H1 (cell line): ENCODE measurements at regions not wholly inside any gene's neighbourhood (a gene's known extent, or its start where the extent isn't known, plus 50 kb on each side); places are given as distances from the start of the nearest gene placed in this dataset.
"Not testable (repeated sequence)": the region's sequence is repeated elsewhere in the genome, so short reads cannot be mapped to it uniquely, and the experiment has no call there.

Experiments used
- CTCF ChIA-PET: fragments of 300-600 bp; sonication (Branson Sonifier 250); formaldehyde crosslinking; loops from one replicate; lab custom pipeline; 2021; ENCODE audit not compliant: partially characterized antibody; lab: Charles Lee
- POLR2A ChIA-PET: fragments of 300-600 bp; sonication (Branson Sonifier 250); formaldehyde crosslinking; loops from one replicate; lab custom pipeline; 2021; ENCODE audit warnings: inconsistent platforms; ENCODE audit not compliant: partially characterized antibody; lab: Charles Lee
- DNase-seq, 2 experiments: peaks; one replicate each; pipeline versions ENCODE4 v3.0.0 to v3.0.0-alpha.2; 2010 to 2022; ENCODE audit warnings: low spot score in 2 of 2, low read depth in 1 of 2, mixed read lengths in 1 of 2
- FAIRE-seq: peaks from 2 replicates; lab custom pipeline; 2011; peaks lifted over from hg19 to GRCh38; lab: Jason Lieb, UNC
- H2AFZ ChIP-seq: 2 replicates; pipeline ENCODE4 v1.8.1; 2012; ENCODE audit warnings: low read length, inconsistent platforms
- H2AK5ac ChIP-seq: 2 replicates; pipeline ENCODE4 v1.6.1; 2013; ENCODE audit warnings: low read depth, low read length
- H2BK120ac ChIP-seq: replicated peaks from 2 replicates; pipeline ENCODE3; 2013; ENCODE audit warnings: low read depth, low read length, inconsistent platforms
- H2BK12ac ChIP-seq: 2 replicates; pipeline ENCODE4 v1.6.1; 2013; ENCODE audit warnings: low read depth, low read length
- H2BK15ac ChIP-seq: 2 replicates; pipeline ENCODE4 v1.6.1; 2013; ENCODE audit warnings: low read length
- H2BK20ac ChIP-seq: 2 replicates; pipeline ENCODE4 v1.6.1; 2013; ENCODE audit warnings: low read length
- H2BK5ac ChIP-seq: 2 replicates; pipeline ENCODE4 v1.6.1; 2013; ENCODE audit warnings: low read depth, low read length
- H3K14ac ChIP-seq: 2 replicates; pipeline ENCODE4 v1.6.1; 2013; ENCODE audit warnings: inconsistent platforms; ENCODE audit not compliant: insufficient read length
- H3K18ac ChIP-seq: 2 replicates; pipeline ENCODE4 v1.6.1; 2013; ENCODE audit warnings: low read length; ENCODE audit errors: extremely low read depth
- H3K23ac ChIP-seq: 2 replicates; pipeline ENCODE4 v1.6.1; 2013; ENCODE audit warnings: inconsistent platforms; ENCODE audit not compliant: insufficient read length
- H3K23me2 ChIP-seq: 2 replicates; pipeline ENCODE4 v1.6.1; 2013; ENCODE audit warnings: low read depth, low read length
- H3K27ac ChIP-seq: 2 replicates; pipeline ENCODE4 v1.6.1; 2011; ENCODE audit warnings: low read depth, low read length, inconsistent platforms
- H3K27me3 ChIP-seq, 4 experiments: replicated peaks in 1 of 4; 1 replicate in 1 of 4; 2 replicates in 3 of 4; pipeline versions ENCODE4 v1.6.1 to v1.8.1; 2011 to 2013; ENCODE audit warnings: low read length in 3 of 4, mild to moderate bottlenecking in 3 of 4, inconsistent platforms in 2 of 4, mixed read lengths in 2 of 4, moderate library complexity in 1 of 4; ENCODE audit not compliant: control insufficient read depth in 3 of 4, insufficient read depth in 3 of 4; ENCODE audit errors: extremely low read depth in 1 of 4
- H3K36me3 ChIP-seq, 4 experiments: 2 replicates each; pipeline versions ENCODE4 v1.6.1 to v1.8.1; 2011 to 2013; ENCODE audit warnings: mild to moderate bottlenecking in 4 of 4, low read length in 3 of 4, moderate library complexity in 2 of 4, control low read depth in 1 of 4, inconsistent platforms in 1 of 4; ENCODE audit not compliant: insufficient read depth in 4 of 4, control insufficient read depth in 2 of 4
- H3K4ac ChIP-seq: replicated peaks from 2 replicates; pipeline ENCODE3; 2013; ENCODE audit warnings: low read length, low read depth, mixed read lengths, inconsistent platforms; ENCODE audit not compliant: insufficient read length
- H3K4me1 ChIP-seq, 4 experiments: replicated peaks in 1 of 4; 1 replicate in 1 of 4; 2 replicates in 3 of 4; pipeline versions ENCODE4 v1.6.1 to v1.8.1; 2011 to 2013; ENCODE audit warnings: low read length in 3 of 4, inconsistent platforms in 2 of 4, mixed read lengths in 1 of 4; ENCODE audit not compliant: insufficient read depth in 4 of 4, control insufficient read depth in 3 of 4
- H3K4me2 ChIP-seq, 2 experiments: 2 replicates each; pipeline versions ENCODE4 v1.6.1 to v1.8.1; 2011 to 2013; ENCODE audit warnings: low read depth in 2 of 2, low read length in 2 of 2, control low read depth in 1 of 2, inconsistent platforms in 1 of 2, mild to moderate bottlenecking in 1 of 2; ENCODE audit not compliant: insufficient read depth in 1 of 2
- H3K4me3 ChIP-seq, 4 experiments: fragments of 200-600, 300-600 bp in 1 of 4; sonication (generic), shearing (Covaris generic), sonication (Bioruptor Twin) in 1 of 4; 2 replicates each; pipeline versions ENCODE4 v1.5.1 to v1.8.1; 2011 to 2016; ENCODE audit warnings: low read length in 4 of 4, low read depth in 3 of 4, control low read depth in 2 of 4, inconsistent platforms in 2 of 4, mild to moderate bottlenecking in 2 of 4, mixed read lengths in 1 of 4, moderate library complexity in 1 of 4; ENCODE audit not compliant: insufficient read depth in 2 of 4; ENCODE audit errors: extremely low read depth in 1 of 4
- H3K56ac ChIP-seq: replicated peaks from 2 replicates; pipeline ENCODE3; 2013; ENCODE audit warnings: low read depth, mild to moderate bottlenecking, mixed read lengths, low read length, inconsistent platforms; ENCODE audit not compliant: insufficient read length
- H3K79me1 ChIP-seq: 2 replicates; pipeline ENCODE4 v1.6.1; 2013; ENCODE audit warnings: low read depth, low read length, control low read depth
- H3K79me2 ChIP-seq, 2 experiments: 2 replicates each; pipeline versions ENCODE4 v1.6.1 to v1.8.1; 2012 to 2013; ENCODE audit warnings: low read length in 2 of 2, mild to moderate bottlenecking in 2 of 2, inconsistent platforms in 1 of 2; ENCODE audit not compliant: insufficient read depth in 2 of 2, control insufficient read depth in 1 of 2
- H3K9ac ChIP-seq, 4 experiments: replicated peaks in 1 of 4; 1 replicate in 1 of 4; 2 replicates in 3 of 4; pipeline versions ENCODE4 v1.6.1 to v1.8.1; 2011 to 2013; ENCODE audit warnings: low read depth in 3 of 4, low read length in 3 of 4, control low read depth in 2 of 4, mild to moderate bottlenecking in 2 of 4, moderate library complexity in 2 of 4, inconsistent platforms in 1 of 4; ENCODE audit errors: extremely low read depth in 1 of 4
- H3K9me3 ChIP-seq, 2 experiments: 2 replicates each; pipeline versions ENCODE4 v1.6.1 to v1.8.1; 2012 to 2013; ENCODE audit warnings: mild to moderate bottlenecking in 2 of 2, moderate library complexity in 2 of 2, control low read depth in 1 of 2, inconsistent platforms in 1 of 2, low read depth in 1 of 2, low read length in 1 of 2, mixed read lengths in 1 of 2; ENCODE audit not compliant: insufficient read depth in 2 of 2
- H4K20me1 ChIP-seq, 2 experiments: replicated peaks in 1 of 2; 2 replicates each; pipeline versions ENCODE3 to v1.8.1; 2011 to 2013; ENCODE audit warnings: inconsistent platforms in 2 of 2, low read length in 2 of 2, mild to moderate bottlenecking in 1 of 2; ENCODE audit not compliant: insufficient read depth in 2 of 2, control insufficient read depth in 1 of 2
- H4K5ac ChIP-seq: 2 replicates; pipeline ENCODE4 v1.6.1; 2013; ENCODE audit warnings: low read length, low read depth, mixed read lengths, inconsistent platforms; ENCODE audit not compliant: insufficient read length
- H4K8ac ChIP-seq: 2 replicates; pipeline ENCODE4 v1.8.0; 2013; ENCODE audit warnings: mild to moderate bottlenecking, moderate library complexity, low read length, inconsistent platforms; ENCODE audit not compliant: insufficient read depth; ENCODE audit errors: extremely low read depth
- H4K91ac ChIP-seq: replicated peaks from 2 replicates; pipeline ENCODE3; 2013; ENCODE audit warnings: low read length, mixed read lengths, inconsistent platforms; ENCODE audit not compliant: insufficient read length

GRCh38 chr4:69411981-69412380, 83.7 kb downstream of the UGT2B4 start:
- H3K27me3 ChIP-seq, H3K4me2 ChIP-seq, H4K91ac ChIP-seq, H2BK15ac ChIP-seq, CTCF ChIA-PET, H3K23me2 ChIP-seq, H3K9me3 ChIP-seq, H3K27ac ChIP-seq, H2BK12ac ChIP-seq, H3K36me3 ChIP-seq, H3K56ac ChIP-seq, H2BK5ac ChIP-seq, H3K79me2 ChIP-seq, FAIRE-seq, H3K4me3 ChIP-seq, H3K18ac ChIP-seq, POLR2A ChIA-PET, H4K20me1 ChIP-seq, DNase-seq, H2BK20ac ChIP-seq, H3K9ac ChIP-seq, H3K4ac ChIP-seq, H3K4me1 ChIP-seq, H2BK120ac ChIP-seq, H4K5ac ChIP-seq, H3K79me1 ChIP-seq, H3K23ac ChIP-seq, H3K14ac ChIP-seq, H4K8ac ChIP-seq, H2AK5ac ChIP-seq, H2AFZ ChIP-seq: not testable (repeated sequence)
